Activated T-cell treated with anti-CD3 and anti-CD28 coated beads for 24 hours (primary cell): ENCODE measurements at regions not wholly inside any gene's neighbourhood (a gene's known extent, or its start where the extent isn't known, plus 50 kb on each side); places are given as distances from the start of the nearest gene placed in this dataset.

ENCODE experiments used
- DNase-seq: peaks from one replicate; pipeline ENCODE4 v3.0.0-alpha.2; 2020; ENCODE audit warnings: low read depth

DNA sequence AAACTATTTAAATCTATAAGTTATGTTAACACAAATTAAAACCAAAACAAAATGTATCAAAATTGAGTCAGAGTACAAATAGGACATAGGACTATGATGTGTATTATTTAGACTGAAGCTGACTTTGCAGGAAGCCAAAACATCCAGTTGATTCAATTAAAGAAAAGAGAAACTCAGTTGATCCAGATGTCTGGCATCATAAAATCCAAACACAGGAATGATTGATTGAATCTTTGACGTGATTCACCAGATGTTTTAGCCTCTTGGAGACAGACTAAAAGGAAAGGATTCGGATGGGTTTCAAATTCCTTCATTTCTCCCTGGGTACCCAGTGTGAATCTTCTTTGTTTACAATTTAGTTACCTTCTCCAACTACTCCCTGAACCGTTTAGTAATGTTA, 272.9 kb downstream of the IRS1 start:
- no peak for DNase-seq

DNA sequence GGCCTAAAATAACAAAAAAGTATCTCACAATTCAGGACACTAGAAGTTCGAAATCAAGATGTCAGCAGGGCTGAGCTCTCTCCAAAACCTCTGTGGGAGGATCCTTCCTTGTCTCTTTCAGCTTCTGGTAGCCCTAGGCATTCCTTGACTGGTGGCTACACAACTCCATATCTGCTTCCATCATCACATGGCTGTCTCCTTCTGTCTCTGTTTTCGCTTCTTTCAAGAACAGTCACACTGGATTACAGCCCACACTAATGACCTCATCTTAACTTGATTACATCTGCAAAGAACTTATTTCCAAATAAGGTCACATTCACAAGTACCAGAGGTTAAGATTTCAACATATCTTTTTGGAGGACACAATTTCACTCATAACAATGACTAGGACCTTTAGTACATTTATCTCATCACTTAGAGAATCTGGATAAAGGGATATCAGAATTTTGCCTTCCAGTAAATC, 275.2 kb downstream of the IRS1 start:
- no peak for DNase-seq

DNA sequence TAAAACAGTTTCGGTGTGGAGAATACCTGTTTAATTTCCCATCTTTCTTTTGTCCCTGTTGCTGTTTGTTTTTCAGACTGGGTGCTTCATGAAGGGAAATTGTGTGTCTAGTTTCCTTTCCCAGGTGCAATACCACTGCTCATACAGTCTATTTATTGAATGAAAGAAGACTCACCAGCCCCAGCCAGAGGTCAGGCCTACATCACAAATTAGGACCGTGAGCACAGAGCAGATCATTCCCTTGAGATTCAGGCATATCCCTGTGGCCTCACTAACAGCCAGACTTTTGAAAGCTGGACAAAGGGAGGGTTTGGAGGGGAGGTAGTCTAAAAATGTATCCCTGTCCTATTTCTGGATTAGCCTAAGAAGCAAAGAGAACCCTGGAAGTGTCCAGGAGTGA, 278.9 kb downstream of the IRS1 start:
- no peak for DNase-seq

- no peak for DNase-seq
These were observed 284.1 kb downstream of the IRS1 start for GRCh38 chr2:226515344-226516055.

DNA sequence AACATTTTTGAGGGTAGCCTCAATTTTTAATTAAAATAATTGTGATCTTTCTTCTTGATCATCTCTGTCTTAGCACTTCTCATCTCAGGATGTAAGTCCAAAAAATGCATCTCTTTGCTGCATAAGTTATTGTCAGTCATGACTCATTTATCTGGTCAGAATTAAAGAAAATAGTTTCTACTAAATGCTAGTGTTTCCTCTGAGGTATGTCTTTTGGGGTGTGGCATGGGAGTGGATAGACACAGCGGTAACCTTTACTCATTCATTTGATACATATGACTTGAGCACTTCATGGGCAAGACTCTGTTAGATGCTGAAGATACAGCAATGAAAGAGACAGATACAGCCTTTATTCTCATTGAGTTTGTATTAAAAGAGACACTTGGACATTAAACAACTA, 284.7 kb downstream of the IRS1 start:
- DNase-seq = no peak

DNA sequence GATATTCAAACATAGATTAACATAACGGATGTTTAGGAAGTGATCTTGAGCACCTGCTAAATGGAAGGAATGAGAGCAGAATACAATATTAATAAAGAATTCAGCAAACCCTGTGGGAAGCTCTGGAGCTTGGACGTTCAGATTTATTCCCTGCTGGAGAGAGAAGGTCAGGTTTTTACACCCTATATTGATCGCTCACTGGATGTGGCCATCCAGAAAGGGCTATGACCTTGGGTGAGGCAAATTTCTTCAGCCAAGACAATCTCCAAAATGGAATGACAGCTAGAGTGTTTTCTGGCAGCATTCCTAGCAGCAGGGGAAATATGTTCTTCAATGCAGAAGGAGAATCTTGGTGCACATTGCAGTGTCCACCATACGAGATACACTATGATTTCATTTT, 288.3 kb downstream of the IRS1 start:
- no peak for DNase-seq

- no peak for DNase-seq
These were observed 290.9 kb downstream of the IRS1 start for GRCh38 chr2:226508683-226509082.

- no peak for DNase-seq
These were observed 291.6 kb downstream of the IRS1 start for GRCh38 chr2:226508005-226508404.

DNA sequence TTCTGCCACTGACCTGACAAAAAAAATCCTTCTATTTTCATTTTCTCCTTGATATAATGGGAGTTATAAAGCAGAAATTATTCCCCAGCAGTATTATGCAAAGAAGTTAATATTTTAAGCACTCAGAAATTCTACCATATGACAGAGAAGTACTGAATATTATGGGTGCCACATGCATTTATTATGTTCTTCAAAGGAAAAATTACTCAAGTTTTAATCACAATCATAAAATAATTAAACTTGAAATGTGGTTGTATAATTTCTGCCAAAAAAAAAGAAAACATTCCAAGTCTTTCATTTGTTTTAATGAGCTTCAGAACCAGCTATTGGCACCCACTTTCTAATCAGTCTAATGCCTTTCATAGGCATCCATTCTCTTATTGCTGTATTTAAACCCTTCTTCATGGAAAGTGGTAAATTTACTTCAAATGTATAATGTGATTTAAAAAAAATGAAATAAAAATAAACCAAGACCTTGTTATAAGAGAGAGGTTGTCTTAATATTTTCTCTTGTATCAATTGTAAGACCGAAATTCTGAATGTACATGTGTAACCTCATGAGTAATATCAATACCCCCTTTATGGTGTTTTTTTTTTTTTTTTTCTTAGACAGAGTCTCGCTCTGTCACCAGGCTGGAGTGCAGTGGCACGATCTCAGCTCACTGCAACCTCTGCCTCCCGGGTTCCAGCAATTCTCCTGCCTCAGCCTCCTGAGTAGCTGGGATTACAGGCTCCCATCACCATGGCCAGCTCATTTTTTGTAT, 302.3 kb downstream of the IRS1 start:
- no peak for DNase-seq

- DNase-seq = no peak
These were observed 303.4 kb downstream of the IRS1 start for GRCh38 chr2:226496273-226496550.

- no peak for DNase-seq
These were observed 304.0 kb downstream of the IRS1 start for GRCh38 chr2:226495466-226496272.

DNA sequence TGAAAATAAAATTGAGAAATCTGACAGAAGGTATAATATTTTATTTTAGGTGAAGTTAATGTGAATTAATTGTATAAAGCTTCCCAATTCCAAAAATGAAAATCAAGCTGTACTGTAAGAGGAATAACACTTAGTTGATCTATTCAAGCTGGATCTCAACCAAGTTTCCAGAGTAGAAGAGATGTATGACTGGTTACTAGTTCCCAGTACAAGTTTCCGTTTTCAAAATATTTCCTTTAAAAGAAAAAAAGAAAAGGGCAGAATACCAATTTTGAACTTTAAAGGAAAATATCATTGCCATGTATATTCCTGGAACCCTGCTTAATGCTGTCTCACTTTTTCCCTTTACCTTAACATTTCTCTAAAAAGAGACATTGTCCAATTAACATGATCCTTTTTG, 308.5 kb downstream of the IRS1 start:
- no peak for DNase-seq

DNA sequence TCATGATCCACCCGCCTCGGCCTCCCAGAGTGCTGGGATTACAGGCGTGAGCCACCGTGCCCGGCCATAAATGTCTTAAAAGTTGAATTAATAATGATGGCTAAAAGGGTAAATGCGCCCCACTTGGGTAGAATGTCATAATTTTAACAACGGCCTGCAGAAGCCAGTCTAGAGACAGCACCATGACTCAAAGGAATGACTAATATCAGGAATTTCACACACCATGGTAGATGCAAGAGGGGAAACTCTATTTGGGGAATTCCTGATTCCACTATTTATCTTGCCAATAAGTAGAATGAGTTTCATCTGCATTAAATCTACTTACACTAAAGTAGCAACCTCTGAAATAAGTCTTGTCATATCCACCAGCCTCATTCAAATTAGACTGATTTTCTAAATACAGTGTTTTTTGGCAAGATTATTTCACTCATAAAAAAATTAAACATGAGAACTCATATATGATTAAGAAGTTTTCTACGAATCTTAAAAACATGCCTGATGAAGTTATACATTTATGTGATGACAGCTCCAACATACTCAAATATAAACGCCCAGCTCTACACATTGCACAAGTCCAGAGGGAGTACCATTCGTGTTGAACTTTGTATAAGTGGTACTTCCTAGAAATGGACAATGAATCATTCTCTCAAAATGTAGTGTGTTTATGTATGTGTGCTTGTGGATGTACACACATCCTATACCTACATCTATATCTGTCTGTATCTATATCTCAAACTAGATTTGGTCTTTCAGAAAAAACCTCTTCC, 309.7 kb downstream of the IRS1 start:
- no peak for DNase-seq

- DNase-seq = no peak
These were observed 311.6 kb downstream of the IRS1 start for GRCh38 chr2:226488034-226488433.

- DNase-seq = no peak
These were observed 312.0 kb downstream of the IRS1 start for GRCh38 chr2:226487573-226487972.

DNA sequence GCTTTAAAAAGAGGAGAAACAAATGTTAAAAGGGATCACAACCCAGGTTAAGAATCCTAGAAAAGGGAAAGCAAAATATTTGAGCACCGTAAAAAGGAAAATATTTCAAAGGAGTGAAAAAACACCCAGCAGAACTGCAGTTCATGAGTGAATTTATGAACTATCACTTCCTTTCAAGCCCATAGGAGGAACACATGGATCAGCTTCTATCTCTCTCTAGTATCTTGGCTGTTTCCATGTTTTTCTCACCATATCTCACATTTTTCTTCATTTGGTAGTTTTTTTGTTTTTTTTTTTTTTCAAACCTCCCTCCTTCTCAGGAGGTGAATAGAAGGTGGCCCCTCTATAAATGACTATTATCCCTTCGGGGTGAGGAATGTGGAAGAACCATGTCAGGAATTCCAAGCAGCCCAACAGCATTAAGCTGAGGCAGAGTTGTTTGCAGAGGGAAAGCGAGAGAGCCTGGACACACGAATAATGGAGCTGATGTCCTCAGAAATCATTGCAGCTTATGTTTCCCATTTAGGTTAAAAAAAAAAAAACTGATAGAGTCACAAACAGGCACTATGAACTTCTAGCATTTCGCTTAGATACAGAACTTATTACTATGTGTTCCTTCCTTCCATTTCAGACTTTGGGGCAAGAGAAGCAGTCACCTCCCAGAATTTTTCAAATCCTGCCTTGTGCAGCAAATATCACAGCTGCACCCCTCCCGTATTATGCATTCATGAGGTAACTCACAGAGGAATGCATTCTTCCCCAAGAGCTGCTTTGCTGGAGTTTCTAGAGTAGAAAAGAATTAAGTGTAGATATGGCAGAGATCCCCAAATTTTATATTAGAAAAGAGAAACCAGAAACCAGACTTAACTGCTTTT, 315.6 kb downstream of the IRS1 start:
- DNase-seq = no peak

- no peak for DNase-seq
These were observed 316.5 kb downstream of the IRS1 start for GRCh38 chr2:226483143-226483542.

- DNase-seq = no peak
These were observed 321.4 kb downstream of the IRS1 start for GRCh38 chr2:226478109-226478809.

DNA sequence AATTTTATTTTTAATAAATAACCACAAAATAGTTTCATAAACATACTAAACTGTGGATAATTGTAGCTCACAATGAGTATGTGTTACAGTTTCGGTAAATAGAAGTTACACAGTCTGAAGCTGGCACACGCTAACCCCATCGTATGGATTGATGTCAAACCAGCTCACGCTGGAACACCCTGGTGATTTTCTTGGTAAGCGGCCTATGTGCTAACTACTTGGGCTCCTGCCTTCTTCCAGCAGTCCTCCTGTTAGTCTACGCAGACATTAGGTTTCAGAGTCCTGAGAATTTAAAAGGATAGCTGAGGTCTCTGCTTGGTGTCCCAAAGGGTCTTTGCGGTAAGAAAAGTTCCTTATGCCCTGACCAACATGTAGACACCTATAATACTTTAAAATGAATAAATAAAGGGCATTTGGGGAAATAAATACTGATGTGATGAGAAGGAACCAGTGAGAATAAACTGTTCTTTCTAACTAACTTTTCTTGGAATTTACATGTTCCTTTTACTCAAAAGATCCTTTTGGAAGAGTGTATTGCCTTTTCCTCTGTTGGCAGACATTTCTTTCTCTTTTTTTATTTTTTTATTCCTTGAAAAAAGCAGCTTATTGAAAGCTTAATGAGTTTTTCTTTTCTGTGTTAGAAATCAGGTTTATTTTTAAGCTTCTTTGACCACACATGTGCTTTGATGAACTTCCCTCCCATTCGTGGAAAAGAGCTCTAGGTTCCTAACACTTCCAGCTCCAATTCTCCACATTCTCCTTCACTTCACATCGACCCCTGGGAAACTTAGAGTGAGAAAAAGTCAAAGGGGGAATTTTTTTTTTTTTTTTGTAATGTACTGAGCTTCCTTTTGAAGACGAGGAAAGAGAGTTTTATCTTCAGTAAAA, 322.2 kb downstream of the IRS1 start:
- DNase-seq = no peak

DNA sequence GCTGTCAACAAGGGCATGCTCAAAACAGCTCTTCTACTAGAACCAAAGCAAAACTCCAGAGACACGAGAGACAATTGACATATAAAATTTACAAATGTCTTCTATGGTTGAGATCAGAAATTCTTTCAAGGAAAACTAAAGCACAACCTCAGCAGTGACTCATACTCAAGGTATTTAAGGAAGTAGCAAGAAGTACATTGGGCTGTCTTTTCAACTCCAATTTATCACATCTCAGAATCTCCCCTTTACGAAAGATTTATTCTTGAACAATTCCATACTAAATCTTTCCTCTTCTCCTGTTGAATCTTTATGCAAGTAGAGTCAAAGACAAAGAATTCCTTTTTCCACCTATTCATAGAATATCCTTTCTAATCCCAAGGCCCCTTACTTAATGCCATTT, 324.0 kb downstream of the IRS1 start:
- DNase-seq = no peak
